Right ventricle myocardium inferior (tissue), 1 donor: ENCODE measurements at regions not wholly inside any gene's neighbourhood (a gene's known extent, or its start where the extent isn't known, plus 50 kb on each side); places are given as distances from the start of the nearest gene placed in this dataset.
"Not testable (repeated sequence)": the region's sequence is repeated elsewhere in the genome, so short reads cannot be mapped to it uniquely, and the experiment has no call there.

ENCODE experiments used
- ATAC-seq: fragments of 200-7000 bp; cut with Tn5 transposase; one replicate; pipeline ENCODE4 v1.9.1; 2020; ENCODE audit warnings: mild to moderate bottlenecking, moderate library complexity
- DNase-seq: peaks from one replicate; pipeline ENCODE4 v3.0.0; 2021; ENCODE audit errors: missing footprints
- intact Hi-C: fragments of 100-400 bp; cut with DNase I; formaldehyde crosslinking; loops from one replicate; pipeline ENCODE4 v1.11.0; 2022
- donor health status: DM: no; HTN: yes; CAD: no; lungs with severe emphysema.

DNA sequence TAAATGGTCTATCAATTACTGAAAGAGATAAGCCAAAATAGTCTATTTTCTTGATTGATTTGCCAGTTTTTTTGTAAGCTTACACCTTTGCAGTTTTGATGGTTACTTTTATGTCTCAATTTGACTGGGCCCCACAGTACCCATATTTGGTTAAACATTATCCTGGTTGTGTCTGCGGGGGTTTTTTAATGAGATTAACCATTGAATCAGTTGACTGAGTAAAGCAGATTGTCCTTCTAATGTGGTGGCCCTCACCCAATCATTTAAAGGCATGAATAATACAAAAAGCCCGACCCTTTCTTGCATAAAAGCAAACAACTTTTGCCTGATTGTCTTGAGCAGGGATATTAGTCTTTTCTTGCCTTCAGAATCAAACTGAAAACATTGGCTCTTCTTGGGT is 650.0 kb upstream of the RGS18 start:
- ATAC-seq (no peak), DNase-seq (no peak)
- intact Hi-C loops, result no loop called here

DNA sequence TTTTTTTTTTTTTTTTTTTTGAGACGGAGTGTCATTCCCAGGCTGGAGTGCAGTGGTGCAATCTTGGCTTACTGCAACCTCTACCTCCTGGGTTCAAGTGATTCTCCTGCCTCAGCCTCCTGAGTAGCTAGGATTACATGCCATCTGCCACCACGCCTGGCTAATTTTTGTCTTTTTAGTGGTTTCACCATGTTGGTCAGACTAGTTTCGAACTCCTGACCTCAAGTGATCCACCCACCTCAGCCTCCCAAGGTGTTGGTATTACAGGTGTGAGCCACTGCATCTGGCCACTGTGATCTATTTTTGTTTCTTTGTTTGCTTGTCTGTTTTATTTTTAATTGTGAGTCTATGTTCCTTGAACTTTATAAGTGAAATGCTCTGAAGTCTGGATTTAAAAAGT is 646.8 kb upstream of the RGS18 start:
- intact Hi-C loops, DNase-seq, ATAC-seq: not testable (repeated sequence)

DNA sequence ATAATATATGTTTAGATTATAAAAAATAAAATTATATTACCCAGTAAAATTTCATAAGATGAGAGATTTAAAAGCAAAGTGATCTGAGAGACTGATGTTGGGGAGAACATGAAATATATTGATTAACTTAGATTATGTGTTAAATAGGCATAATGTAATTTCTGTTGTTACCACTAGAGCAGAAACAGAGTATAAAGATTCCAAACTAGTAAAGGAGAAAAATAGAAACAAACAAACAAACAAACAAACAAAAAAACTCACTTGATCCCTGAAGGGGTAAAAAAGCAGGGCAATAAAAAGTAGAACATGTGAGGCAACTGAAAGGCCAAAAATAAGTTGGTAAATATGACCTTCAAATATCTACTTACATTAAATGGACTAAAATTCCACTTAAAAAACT is 640.4 kb upstream of the RGS18 start:
- intact Hi-C loops, result no loop called here
- no peak for DNase-seq
- ATAC-seq, result no peak

DNA sequence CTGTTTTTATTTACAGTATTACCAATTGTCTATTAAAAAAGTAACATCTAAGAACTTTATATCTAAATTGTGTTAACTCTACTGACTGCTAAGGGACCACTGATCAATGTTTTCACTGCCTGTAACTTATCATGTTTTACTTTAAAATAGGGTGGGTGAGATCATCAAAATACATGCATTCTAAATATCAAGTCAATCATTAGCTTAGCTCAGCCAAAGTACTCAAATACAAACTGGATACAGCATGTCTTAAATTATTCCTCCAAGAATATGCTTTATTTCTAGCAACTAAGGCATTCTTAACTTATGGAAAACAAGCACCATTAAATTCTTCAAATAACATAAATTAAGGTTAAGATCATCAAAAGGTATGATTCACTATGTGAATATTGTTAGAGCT is 638.7 kb upstream of the RGS18 start:
- intact Hi-C loops, result no loop called here
- no peak for DNase-seq
- no peak for ATAC-seq

DNA sequence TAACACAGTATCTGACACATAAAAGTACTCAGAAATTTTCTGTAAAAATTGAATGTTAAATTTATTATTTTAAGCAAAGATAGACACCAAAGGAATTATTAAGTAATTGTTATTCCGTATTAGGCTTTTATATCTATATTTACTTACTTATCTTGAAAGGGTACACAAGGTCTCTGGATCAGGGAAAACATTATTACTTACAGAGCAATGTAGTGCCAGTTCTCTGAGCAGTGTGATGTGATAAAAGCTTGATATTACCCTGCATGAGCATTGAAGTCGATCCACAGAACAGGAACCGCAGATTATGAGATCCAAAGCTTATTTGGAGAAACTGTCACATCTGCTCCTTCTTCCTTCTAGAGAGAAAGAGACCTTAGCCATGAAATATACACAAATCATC is 637.9 kb upstream of the RGS18 start:
- DNase-seq, result no peak
- ATAC-seq, result no peak
- intact Hi-C loops, result no loop called here

DNA sequence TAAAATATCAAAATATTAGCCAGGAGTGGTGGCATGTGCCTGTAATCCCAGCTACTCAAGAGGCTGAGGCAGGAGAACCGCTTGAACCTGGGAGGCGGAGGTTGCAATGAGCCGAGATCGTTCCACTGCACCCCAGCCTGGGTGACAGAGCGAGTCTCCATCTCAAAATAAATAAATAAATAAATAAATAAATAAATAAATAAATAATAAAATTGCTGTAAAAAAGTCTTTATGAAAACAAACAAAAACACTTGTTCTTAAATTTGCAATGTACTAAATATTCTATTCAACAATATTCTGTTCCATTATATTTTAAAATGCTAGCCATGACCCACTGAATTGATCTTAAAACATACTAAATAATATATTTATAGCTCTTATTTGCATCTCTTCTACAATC is 632.3 kb upstream of the RGS18 start:
- intact Hi-C loops, DNase-seq, ATAC-seq: not testable (repeated sequence)

DNA sequence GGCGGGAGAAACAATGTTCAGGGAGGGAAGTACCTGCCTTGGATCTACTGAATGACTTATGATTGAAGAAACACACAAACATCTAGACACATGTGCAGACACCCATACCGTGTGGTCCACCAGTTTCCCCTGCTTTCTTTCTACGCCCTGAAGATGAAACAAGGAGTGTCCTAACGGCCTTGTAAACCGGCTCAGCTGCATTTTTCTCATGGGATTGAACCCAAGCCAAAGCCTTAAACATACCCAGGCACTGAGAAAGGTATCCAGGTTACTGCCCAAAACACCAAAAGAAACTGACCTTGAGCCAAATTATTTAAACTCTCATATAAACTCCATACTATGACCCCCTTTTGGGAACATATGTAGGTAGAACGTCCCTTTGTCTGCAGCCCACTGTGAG is 630.0 kb upstream of the RGS18 start:
- ATAC-seq, result no peak
- intact Hi-C loops, result no loop called here

DNA sequence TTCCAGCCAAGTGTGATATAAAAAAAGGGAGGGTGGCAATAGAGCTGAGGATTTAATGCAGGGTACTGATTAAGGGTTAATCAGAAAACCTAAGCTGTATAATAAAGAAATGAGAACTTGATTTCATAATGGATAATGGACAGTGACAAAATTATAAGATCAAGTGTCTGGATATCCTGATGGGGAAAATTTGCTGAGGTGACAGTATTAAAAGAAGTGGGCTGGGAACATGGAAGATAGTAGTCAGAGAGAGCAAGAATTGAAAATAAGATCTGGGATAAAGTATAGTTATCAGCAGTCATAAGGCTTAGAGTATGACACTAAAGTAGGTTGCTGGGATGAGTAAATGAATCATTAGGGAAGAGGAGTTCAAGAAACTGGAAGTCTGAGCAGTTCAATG is 627.3 kb upstream of the RGS18 start:
- intact Hi-C loops, result no loop called here
- ATAC-seq, result no peak
- no peak for DNase-seq

More for the DNA sequence above, 630.0 kb upstream of the RGS18 start:
- no peak for DNase-seq

DNA sequence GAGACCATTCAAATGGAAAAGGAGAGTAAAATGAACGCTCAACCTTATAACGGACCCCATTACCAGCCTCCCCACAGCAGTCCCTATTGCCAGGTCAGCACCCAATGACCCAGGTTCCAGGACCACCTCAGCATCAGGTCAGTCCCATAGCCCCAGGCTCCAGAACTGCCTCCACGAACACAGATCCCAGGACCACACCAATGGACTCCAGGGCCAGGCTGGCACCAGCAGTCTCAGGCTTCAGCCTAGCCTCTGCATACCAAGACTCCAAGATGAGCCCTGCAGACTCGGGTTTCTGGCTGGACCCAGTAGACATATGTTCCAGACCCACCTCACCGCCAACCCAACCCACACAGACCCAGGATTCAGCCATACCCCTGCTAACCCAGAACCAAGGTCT is 625.0 kb upstream of the RGS18 start:
- intact Hi-C loops, result no loop called here

DNA sequence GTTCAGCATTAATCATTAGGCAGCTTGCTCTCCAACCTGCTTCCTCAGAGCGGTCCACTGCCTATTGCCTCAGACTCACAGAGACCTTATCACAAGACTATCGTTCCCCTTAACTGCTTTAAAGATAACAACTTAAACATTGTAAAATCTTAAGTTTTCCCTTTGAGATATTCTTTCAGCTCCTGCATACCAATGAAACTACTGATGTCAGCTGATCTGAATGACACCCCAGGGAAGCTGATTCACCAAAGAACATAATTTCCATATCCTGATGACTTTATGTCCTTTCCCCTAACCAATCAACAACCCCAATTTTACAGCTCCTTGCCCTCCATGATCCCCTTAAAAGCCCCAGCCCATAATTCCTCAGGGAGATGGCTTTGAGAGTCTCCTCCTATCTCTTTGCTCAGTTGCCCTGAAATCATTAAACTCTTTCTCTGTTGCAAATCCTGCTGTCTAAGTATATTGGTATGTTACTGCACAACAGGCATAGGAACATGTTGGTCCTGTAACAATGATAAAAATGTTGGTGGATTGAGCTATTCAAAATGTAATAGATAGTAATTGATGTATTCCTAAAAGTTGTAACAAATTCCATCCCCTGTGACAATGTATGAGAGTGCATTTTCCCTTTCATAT is 621.4 kb upstream of the RGS18 start:
- no peak for DNase-seq
- intact Hi-C loops, result no loop called here
- no peak for ATAC-seq

More for the DNA sequence above, 625.0 kb upstream of the RGS18 start:
- DNase-seq (no peak), ATAC-seq (no peak)

DNA sequence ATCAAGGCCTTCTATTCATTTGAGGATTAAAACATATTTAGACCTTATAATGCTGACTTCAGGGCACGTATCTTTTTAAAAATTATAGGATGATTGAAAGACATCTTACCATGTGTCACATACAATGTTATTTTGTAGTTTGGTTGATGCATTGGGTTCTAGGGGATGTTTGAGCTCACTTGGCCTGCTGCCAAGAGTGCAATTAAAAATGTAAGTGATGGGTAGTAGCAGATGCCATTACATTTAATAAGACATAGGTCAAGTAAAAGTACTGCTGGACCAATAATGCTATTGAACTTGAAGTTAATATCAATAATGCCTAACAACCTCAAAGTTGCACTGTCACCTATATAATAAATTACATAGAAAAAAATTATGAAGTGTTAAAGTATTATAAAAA is 616.5 kb upstream of the RGS18 start:
- intact Hi-C loops, result no loop called here
- no peak for ATAC-seq
- no peak for DNase-seq

DNA sequence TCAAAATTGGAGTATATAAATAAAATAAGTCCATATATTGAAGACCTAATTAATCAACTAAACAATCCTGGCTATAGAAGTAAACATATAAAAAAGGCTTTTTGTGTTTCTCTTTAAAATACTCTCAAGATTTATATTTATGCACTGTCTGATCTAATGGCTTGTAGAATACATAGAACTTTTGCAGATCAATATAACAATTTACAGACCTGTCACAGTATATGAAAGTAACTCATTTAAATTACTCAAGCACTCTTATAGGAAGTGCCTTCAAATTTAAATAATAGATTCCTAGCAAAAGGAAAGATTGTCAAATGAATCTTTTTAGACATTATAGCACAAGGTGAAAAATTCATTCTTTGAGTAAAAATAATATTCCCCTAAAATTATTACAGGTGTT is 615.8 kb upstream of the RGS18 start:
- no peak for DNase-seq
- ATAC-seq, result no peak
- intact Hi-C loops, result no loop called here

DNA sequence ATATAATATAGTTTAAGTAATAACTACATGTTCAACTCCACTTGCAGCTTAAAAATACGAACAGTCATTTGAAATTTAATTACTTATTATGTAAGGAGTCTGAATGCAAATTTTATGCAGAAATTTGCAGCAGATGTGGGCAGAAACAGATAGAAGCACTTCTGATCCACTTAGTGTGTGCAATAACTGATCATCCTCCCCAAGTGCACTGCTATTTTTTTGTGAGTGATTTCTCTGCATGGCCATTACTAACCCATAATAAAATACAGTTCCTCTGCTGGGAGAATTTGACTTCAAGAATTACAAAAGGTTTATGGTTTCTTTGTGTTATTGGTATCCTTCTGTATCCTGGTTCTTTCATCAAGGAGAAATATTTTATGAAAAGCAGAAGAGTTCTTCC is 611.5 kb upstream of the RGS18 start:
- no peak for DNase-seq
- intact Hi-C loops, result no loop called here
- no peak for ATAC-seq

DNA sequence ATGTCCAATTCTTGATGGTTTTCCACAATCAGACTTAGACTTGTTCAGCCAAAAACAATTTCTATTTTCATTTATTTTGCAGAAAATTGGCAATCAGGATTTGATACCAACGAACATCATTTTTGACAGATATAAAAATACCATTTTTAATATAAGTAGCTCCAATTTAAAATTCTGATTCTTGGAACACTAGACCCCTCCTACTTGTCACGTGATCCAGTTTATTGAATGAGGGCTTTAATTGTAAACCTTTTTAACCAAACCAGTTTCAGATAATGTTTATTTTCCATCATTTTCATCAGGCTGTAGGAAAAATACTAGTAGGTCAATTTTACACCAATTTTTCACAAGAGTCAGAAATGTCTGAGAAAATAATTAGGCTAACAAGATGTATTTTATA is 607.2 kb upstream of the RGS18 start:
- DNase-seq (no peak), ATAC-seq (no peak)
- intact Hi-C loops, result no loop called here

DNA sequence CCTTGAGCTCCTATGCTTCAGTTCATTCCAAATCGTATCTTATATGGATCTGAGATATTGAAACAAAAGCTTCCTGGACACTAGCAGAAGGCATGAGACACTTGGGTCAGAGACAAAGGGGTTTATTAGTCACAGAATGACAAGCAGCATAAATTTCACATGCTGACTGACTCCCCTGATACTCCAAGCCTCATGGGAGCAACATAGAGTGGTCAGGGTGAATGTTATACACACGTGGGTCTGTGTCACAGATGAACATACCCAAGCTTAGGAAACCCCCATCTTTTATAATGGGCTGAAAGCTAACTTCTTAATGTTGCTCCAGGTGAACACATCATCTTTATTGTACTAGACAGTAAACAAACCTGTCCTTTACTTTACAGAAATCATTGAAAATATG is 599.9 kb upstream of the RGS18 start:
- no peak for DNase-seq
- intact Hi-C loops, result no loop called here
- ATAC-seq, result no peak

DNA sequence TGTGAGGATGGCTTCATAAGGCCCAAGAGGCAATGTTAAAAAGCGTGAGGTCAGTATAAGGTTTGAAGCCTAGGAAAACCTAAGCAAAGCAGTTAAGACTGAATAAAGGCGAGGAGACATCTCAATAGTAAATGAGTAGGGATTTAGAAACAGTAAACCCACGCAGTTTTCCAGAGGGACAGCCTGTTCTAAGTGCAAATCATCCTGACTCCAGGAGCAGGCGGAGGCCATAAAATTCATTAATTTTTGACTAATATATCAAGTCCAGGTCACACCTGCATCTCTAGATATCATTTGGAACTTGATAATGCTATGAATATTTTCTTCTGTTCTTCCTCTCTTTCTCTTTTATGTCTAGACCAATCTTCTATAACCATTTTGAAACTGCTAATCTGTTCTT is 597.0 kb upstream of the RGS18 start:
- DNase-seq (no peak), ATAC-seq (no peak)
- intact Hi-C loops, result no loop called here

DNA sequence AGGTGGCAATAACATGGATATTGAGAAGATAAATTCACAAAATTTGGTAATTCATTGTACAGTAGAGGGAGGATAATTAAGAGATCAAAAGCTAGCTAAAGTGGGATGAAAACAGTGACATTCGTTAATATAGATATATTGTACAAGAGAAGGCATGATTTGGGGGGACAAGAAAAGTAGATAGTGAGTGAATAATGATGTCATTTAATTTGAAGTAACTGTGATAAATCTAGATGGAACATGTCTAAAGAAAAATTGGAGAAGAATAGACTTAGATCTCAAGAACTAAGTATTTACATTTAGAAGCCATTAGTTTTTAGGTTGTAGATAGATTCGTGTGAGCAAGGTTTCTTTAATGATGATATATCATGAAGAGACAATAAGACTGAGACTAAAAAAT is 594.0 kb upstream of the RGS18 start:
- ATAC-seq, result no peak
- intact Hi-C loops, result no loop called here
- no peak for DNase-seq

DNA sequence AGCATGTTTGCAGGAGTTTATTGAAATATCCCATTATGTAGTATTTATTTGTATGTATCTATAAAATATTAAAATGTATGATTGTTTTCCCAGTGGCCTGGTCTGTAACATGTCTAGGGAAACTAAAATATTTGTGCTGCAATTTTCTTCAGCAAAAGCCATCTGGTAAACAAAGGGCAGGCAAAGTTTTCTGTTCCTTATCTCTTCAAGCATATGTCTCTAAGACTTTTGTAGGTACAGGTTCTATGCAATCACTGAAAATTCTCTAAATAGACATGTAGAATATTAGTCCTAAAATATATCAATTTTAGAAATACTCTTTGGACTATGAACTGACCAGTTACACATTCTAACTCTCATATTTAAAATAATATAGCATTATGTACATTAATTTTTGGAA is 585.8 kb upstream of the RGS18 start:
- no peak for ATAC-seq
- no peak for DNase-seq
- intact Hi-C loops, result no loop called here

DNA sequence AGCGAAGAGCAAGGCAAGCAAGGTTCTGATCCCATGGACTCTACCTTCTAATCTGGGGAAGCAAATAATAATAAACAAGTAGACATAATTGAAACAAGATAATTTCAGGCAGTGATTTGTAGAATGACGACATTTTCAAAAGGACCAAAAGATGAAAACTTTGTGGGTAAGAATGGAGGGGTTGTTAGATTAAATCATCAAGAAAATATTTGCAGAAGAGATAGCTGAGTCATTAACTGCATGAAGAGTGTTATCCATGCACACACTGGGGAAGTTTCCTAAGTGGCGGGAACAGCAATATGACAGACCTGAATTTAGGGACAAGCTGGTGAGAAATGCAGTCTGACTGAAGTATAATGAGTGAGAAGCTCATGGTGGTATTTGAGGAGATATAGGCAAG is 583.1 kb upstream of the RGS18 start:
- no peak for DNase-seq
- intact Hi-C loops, result no loop called here
- no peak for ATAC-seq

DNA sequence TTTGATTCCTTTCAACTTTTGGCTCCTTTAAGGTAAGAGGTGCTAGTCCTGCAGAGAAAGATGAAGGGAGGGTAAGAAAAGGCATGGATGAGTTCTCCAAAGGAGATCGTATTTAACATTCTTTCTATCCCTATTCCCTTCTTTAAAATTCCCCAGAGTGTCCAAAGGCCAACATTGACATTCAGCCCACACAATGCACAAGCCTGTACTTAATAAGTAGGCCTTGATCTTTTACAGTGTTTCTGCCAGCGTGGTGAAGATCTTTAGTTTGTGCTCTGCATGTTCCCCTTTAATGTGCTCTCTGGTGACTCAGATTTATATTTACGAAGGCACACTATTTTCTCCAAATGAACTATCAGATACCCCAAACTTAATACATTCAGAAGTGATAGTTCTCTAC is 582.5 kb upstream of the RGS18 start:
- DNase-seq (no peak), ATAC-seq (no peak)
- intact Hi-C loops, result no loop called here

DNA sequence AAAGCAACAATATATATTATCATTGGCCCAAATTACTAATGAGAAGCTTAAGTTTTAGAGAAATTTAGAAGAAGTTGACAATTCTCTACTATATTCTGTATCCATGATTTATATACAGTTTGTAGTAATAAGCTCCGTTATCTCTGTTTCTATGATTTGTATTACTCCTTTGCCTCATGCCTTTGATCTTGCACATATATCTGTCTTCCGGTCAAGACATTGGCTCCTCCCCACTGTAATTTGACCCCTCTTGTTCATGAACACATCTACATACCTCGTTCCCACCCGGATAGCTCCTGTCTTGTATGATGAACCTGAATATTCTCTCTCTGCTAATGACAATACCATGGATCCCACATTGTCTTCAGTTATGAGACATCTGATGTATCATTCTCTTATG is 581.0 kb upstream of the RGS18 start:
- intact Hi-C loops, result no loop called here
- ATAC-seq (no peak), DNase-seq (no peak)

DNA sequence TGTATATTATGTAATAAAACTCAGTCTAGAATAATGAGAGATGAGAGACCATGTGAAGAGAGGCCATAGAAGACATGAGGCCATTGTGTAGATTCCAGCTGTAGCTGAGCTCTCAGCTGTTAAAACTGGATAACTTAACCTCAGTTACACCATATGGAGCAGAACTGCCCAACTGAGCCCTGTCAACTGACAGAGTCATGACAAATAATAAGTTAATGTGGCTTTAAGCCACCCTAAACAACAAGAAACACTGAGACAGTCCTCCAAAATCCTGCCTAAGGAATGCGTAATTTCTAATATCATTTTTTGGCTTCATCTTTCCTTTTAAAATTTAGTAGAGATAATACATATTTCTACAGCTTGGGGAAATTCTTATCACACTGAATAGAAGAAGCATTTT is 580.0 kb upstream of the RGS18 start:
- intact Hi-C loops, result no loop called here
- ATAC-seq, result peak; percentile 63
- DNase-seq, result no peak
